ENCODE measurements at regions not wholly inside any gene's neighbourhood (a gene's known extent, or its start where the extent isn't known, plus 50 kb on each side); places are given as distances from the start of the nearest gene placed in this dataset.

DNA sequence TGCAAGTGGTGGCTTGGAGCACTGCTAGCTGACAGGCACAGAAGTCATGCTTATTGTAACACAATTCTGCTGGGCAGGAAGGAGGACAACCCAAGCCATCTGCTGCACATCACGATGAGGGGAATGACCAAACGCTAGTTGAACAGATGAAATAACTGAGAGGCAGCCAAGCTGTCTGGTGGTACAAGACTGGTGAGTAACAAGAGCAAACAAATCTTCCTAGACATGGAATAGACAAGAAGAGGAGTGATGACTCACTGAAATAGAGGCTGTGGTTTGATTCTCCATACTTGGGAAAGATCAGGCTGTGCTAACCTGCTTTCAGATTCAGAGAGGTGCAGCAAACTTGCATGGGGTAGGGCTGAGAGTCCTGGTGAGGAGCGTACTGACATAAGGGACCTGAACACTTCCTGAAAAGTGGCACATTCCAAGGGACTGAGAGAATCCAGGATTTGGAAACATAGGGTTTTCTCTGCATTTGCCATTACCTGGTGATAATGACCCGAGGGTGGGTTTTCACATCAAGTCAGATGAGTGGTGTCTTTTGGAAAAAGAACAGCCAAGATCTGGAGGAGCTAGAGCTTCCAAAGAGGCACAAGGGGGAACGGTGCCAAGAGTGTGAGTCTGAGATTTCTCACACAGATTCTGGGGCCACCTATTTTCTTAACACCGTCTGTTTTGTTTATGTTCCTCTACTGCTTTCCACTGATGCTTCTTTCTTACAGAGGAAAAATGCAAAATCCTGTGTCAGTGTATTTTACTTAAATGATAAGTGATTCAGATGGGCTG, 60.0 kb downstream of the PRL start:
- no peak for TF ChIP-seq EZH2 (IDR thresholded peaks at IDR 0.05; ENCODE audit: borderline replicate concordance, low read length)
- TF ChIP-seq, protein P1, sequence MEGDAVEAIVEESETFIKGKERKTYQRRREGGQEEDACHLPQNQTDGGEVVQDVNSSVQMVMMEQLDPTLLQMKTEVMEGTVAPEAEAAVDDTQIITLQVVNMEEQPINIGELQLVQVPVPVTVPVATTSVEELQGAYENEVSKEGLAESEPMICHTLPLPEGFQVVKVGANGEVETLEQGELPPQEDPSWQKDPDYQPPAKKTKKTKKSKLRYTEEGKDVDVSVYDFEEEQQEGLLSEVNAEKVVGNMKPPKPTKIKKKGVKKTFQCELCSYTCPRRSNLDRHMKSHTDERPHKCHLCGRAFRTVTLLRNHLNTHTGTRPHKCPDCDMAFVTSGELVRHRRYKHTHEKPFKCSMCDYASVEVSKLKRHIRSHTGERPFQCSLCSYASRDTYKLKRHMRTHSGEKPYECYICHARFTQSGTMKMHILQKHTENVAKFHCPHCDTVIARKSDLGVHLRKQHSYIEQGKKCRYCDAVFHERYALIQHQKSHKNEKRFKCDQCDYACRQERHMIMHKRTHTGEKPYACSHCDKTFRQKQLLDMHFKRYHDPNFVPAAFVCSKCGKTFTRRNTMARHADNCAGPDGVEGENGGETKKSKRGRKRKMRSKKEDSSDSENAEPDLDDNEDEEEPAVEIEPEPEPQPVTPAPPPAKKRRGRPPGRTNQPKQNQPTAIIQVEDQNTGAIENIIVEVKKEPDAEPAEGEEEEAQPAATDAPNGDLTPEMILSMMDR (IDR thresholded peaks at IDR 0.05; ENCODE audit: low read length): no peak
- H3K4me3 ChIP-seq (ENCODE audit: low read depth, low read length, poor library complexity, severe bottlenecking): no peak overlapping the region
- no peaks in the 10 kb centered on the region for H3F3A ChIP-seq (ENCODE audit: insufficient read depth, low read length)
- no peaks in the 10 kb centered on the region for H3K79me2 ChIP-seq (ENCODE audit: insufficient read depth, low read length)
- no peaks in the 10 kb centered on the region for H3K4me1 ChIP-seq (ENCODE audit: insufficient read depth, low read length, severe bottlenecking)
- H3K27ac ChIP-seq (ENCODE audit: low read depth, low read length, poor library complexity, severe bottlenecking): no peak overlapping the region
- H3K9me2 ChIP-seq (ENCODE audit: low read depth, low read length): no peaks in the 10 kb centered on the region
- H2AFZ ChIP-seq (ENCODE audit: low read length): no peak overlapping the region
- H3K9ac ChIP-seq (ENCODE audit: low read length): no peak overlapping the region
- H4K20me1 ChIP-seq (ENCODE audit: insufficient read depth, low read length): no peaks in the 10 kb centered on the region
- H3K9me3 ChIP-seq (ENCODE audit: low read length): no peaks in the 10 kb centered on the region
- no peaks in the 10 kb centered on the region for H3K36me3 ChIP-seq (ENCODE audit: insufficient read depth, low read length)
- H3K27me3 ChIP-seq (ENCODE audit: insufficient read depth, low read length): no peaks in the 10 kb centered on the region
- no peak overlapping the region for H3K4me2 ChIP-seq (ENCODE audit: low read length)

Measured in OCI-LY1 (cell line).